ENCODE measurements at regions not wholly inside any gene's neighbourhood (a gene's known extent, or its start where the extent isn't known, plus 50 kb on each side); places are given as distances from the start of the nearest gene placed in this dataset.

DNA sequence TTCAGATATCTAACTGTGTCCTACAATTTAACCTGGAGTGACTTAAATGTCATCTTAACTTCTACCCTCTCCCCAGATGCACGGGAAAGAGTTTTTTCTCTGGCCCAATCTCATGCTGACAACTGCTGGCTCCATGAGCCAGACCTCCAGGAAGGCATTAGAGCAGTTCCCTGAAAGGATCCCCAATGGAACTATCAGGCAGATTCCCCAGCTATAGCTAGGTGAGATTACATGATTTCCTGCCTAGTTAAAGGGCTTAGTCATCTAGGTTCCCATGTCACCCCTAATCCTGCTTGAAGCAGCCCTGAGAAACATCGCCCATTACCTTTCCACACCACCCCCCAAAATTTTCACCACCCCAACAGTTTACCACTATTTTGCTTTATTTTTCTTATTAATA is 373.5 kb upstream of the TRPC7 start:
- no peak for TF ChIP-seq ZIC2 (tag by site-specific recombination; IDR thresholded peaks at IDR 0.05)
- no peak for TF ChIP-seq TRIM28 (IDR thresholded peaks at IDR 0.05; ENCODE audit: borderline replicate concordance, low read length)
- TF ChIP-seq KLF9 (tag by site-specific recombination; IDR thresholded peaks at IDR 0.05; ENCODE audit: low read depth), result no peak
- TF ChIP-seq, protein P1, sequence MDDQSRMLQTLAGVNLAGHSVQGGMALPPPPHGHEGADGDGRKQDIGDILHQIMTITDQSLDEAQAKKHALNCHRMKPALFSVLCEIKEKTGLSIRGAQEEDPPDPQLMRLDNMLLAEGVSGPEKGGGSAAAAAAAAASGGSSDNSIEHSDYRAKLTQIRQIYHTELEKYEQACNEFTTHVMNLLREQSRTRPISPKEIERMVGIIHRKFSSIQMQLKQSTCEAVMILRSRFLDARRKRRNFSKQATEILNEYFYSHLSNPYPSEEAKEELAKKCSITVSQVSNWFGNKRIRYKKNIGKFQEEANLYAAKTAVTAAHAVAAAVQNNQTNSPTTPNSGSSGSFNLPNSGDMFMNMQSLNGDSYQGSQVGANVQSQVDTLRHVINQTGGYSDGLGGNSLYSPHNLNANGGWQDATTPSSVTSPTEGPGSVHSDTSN (CRISPR knock-in tag; IDR thresholded peaks at IDR 0.05), result no peak
- TF ChIP-seq ZNF221 (tag by site-specific recombination; IDR thresholded peaks at IDR 0.05; ENCODE audit: borderline replicate concordance), result no peak
- TF ChIP-seq, protein P2, sequence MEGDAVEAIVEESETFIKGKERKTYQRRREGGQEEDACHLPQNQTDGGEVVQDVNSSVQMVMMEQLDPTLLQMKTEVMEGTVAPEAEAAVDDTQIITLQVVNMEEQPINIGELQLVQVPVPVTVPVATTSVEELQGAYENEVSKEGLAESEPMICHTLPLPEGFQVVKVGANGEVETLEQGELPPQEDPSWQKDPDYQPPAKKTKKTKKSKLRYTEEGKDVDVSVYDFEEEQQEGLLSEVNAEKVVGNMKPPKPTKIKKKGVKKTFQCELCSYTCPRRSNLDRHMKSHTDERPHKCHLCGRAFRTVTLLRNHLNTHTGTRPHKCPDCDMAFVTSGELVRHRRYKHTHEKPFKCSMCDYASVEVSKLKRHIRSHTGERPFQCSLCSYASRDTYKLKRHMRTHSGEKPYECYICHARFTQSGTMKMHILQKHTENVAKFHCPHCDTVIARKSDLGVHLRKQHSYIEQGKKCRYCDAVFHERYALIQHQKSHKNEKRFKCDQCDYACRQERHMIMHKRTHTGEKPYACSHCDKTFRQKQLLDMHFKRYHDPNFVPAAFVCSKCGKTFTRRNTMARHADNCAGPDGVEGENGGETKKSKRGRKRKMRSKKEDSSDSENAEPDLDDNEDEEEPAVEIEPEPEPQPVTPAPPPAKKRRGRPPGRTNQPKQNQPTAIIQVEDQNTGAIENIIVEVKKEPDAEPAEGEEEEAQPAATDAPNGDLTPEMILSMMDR (tag by site-specific recombination; IDR thresholded peaks at IDR 0.05), result no peak

All from HEK293 (cell line).